CD4-positive, alpha-beta T cell treated with Interferon gamma for 1 hour (primary cell): ENCODE measurements at regions not wholly inside any gene's neighbourhood (a gene's known extent, or its start where the extent isn't known, plus 50 kb on each side); places are given as distances from the start of the nearest gene placed in this dataset.
"Not testable (repeated sequence)": the region's sequence is repeated elsewhere in the genome, so short reads cannot be mapped to it uniquely, and the experiment has no call there.

ENCODE experiments used
- DNase-seq: peaks from one replicate; pipeline ENCODE4 v3.0.0-alpha.2; 2020

- no peak for DNase-seq
Measured at GRCh38 chr3:34013818-34014570, 215.6 kb downstream of the PDCD6IP start.

- DNase-seq, result no peak
Measured at GRCh38 chr3:34015204-34016142, 217.0 kb downstream of the PDCD6IP start.

- peak; percentile 14 for DNase-seq
Measured at GRCh38 chr3:34016925-34017587, 218.6 kb downstream of the PDCD6IP start.

- DNase-seq, result no peak
Measured at GRCh38 chr3:34017757-34018156, 219.3 kb downstream of the PDCD6IP start.

- no peak for DNase-seq
Measured at GRCh38 chr3:34019158-34019557, 220.7 kb downstream of the PDCD6IP start.

- no peak for DNase-seq
Measured at GRCh38 chr3:34020170-34020569, 221.7 kb downstream of the PDCD6IP start.

GRCh38 chr3:34020726-34021680 is 222.6 kb downstream of the PDCD6IP start:
- no peak for DNase-seq

- no peak for DNase-seq
Measured at GRCh38 chr3:34022147-34022546, 223.7 kb downstream of the PDCD6IP start.

- DNase-seq, result no peak
Measured at GRCh38 chr3:34024447-34025240, 226.2 kb downstream of the PDCD6IP start.

GRCh38 chr3:34033839-34034238 is 235.4 kb downstream of the PDCD6IP start:
- DNase-seq, result no peak

- DNase-seq, result no peak
Measured at GRCh38 chr3:34034840-34035239, 236.4 kb downstream of the PDCD6IP start.

- DNase-seq, result no peak
Measured at GRCh38 chr3:34035775-34036174, 237.3 kb downstream of the PDCD6IP start.

GRCh38 chr3:34037260-34037659 is 238.8 kb downstream of the PDCD6IP start:
- no peak for DNase-seq

- DNase-seq, result no peak
Measured at GRCh38 chr3:34038131-34038530, 239.7 kb downstream of the PDCD6IP start.

GRCh38 chr3:34046154-34046553 is 247.7 kb downstream of the PDCD6IP start:
- no peak for DNase-seq

GRCh38 chr3:34053626-34054025 is 255.2 kb downstream of the PDCD6IP start:
- DNase-seq, result no peak

- DNase-seq, result no peak
Measured at GRCh38 chr3:34056181-34056910, 257.9 kb downstream of the PDCD6IP start.

GRCh38 chr3:34056951-34057390 is 258.5 kb downstream of the PDCD6IP start:
- no peak for DNase-seq

- not testable (repeated sequence) for DNase-seq
Measured at GRCh38 chr3:34060995-34061394, 262.6 kb downstream of the PDCD6IP start.

- no peak for DNase-seq
Measured at GRCh38 chr3:34065901-34066300, 267.5 kb downstream of the PDCD6IP start.

- no peak for DNase-seq
Measured at GRCh38 chr3:34066328-34066727, 267.9 kb downstream of the PDCD6IP start.
